ENCODE measurements at regions not wholly inside any gene's neighbourhood (a gene's known extent, or its start where the extent isn't known, plus 50 kb on each side); places are given as distances from the start of the nearest gene placed in this dataset.
A peak's percentile ranks its signal among the peaks of the same experiment; 100 is the strongest.
"Not testable (repeated sequence)": the region's sequence is repeated elsewhere in the genome, so short reads cannot be mapped to it uniquely, and the experiment has no call there.

GRCh38 chr5:60487885-60488442, 212.0 kb downstream of the DEPDC1B start:
- no peak for DNase-seq

- DNase-seq: no peak
Observed at GRCh38 chr5:60487476-60487875, 212.5 kb downstream of the DEPDC1B start.

- no peak for DNase-seq
Observed at GRCh38 chr5:60485361-60485760, 214.6 kb downstream of the DEPDC1B start.

DNA sequence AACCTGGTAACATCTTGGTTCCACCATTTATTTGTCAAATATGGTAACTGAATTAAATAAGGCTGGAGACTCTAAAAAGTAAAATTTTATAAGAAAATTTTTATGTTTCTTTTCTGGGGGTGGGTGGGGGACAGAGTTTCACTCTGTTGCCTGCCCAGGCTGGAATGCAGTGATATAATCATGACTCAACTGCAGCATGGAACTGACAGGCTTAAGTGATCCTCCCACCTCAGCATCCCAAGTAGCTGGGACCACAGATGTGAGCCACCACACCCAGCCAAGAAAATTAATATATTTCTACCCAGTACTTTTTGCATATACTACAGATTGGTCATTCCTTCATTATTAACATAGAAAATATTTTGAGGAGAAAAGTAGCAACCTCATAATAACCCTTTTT, 216.9 kb downstream of the DEPDC1B start:
- DNase-seq: no peak

DNA sequence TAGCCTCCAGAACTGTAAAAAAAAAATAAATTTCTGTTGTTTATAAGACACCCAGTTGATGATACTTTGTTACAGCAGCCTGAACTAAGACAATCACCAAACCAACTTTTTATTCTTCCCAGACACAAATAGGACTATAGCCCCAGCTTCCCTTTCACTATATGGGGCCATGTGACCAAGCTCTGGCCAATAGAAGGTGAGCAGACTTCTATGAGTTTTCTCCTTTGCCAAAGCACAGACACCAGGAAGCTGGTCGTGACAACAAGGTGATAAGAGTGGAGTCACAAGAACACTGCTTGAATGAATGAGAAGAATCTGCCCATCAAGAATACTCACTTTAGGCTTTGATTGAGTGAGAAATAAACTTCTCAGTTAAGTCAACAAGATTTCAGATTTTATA, 217.7 kb downstream of the DEPDC1B start:
- DNase-seq: no peak

DNA sequence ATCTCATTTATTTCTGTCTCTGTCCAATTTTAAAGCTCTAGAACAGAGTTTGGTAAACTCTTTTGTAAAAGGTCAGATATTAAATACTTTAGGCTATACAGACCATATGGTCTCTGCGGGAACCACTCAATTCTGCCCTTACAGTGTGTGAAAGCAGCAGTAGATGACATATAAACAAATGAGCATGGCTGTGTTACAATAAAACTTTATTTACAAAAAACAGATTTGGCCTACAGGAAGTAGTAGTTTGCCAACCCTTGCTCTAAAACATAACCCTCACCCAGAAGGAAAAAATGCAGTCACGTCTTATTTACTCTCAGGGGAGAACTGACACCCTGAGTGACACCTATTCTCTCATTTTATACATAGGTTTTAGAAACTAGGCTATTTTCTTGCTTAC, 220.4 kb downstream of the DEPDC1B start:
- no peak for DNase-seq

- no peak for DNase-seq
Observed at GRCh38 chr5:60477849-60478248, 222.1 kb downstream of the DEPDC1B start.

- no peak for DNase-seq
Observed at GRCh38 chr5:60473654-60474053, 226.3 kb downstream of the DEPDC1B start.

- DNase-seq: not testable (repeated sequence)
Observed at GRCh38 chr5:60473027-60473426, 226.9 kb downstream of the DEPDC1B start.

GRCh38 chr5:60470881-60471280, 229.1 kb downstream of the DEPDC1B start:
- DNase-seq: no peak

- DNase-seq: no peak
Observed at GRCh38 chr5:60469286-60469685, 230.7 kb downstream of the DEPDC1B start.

- DNase-seq: no peak
Observed at GRCh38 chr5:60463179-60463868, 236.6 kb downstream of the DEPDC1B start.

GRCh38 chr5:60458666-60459065, 241.3 kb downstream of the DEPDC1B start:
- no peak for DNase-seq

DNA sequence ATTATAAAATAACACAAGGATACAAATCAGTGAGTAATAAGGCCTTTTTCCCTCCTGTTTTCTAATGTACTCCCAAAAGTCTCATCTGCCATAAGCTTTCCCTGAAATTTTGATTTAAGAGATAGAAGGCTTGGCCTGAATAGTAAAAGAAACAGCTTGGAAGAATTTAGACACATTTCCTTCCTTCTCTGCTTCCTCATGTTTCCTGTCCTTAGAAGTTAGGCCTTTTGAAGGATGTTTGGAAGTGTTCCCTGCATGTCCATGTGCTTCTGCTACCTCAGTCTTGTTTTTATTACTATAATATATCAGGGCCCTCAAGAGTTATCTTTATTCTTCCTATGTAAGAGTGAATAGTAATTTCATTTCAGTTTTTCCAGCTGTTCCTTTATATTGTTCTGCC, 242.7 kb downstream of the DEPDC1B start:
- no peak for DNase-seq

DNA sequence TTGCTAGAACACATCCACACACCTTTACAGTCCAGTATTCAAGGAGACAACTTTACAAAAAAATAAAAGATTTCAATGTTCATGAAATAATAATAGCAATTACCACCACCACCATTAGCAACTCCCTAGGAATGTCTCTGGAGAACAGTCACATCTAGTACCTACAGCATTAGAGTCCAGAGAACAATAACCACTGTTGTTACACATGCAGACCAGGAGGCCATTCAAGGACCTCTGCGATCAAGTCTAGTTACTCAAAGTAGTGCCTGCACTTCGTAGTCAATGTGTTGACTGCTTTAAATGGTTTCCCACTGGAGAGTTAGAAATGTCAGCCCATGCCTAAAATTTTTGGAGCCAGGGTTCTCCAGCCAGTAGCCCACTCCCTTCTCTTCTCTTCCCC, 244.4 kb downstream of the DEPDC1B start:
- no peak for DNase-seq

DNA sequence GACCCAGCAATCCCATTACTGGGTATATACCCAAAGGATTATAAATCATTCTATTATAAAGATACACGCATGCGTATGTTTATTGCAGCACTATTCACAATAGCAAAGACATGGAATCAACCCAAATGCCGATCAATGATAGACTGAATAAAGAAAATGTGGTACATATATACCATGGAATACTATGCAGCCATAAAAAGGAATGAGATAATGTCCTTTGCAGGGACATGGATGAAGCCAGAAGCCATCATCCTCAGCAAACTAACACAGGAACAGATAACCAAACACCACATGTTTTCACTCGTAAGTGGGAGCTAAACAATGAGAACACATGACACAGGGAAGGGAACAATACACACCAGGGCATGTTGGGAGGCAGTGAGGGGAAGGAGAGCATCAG, 245.7 kb downstream of the DEPDC1B start:
- DNase-seq: not testable (repeated sequence)

DNA sequence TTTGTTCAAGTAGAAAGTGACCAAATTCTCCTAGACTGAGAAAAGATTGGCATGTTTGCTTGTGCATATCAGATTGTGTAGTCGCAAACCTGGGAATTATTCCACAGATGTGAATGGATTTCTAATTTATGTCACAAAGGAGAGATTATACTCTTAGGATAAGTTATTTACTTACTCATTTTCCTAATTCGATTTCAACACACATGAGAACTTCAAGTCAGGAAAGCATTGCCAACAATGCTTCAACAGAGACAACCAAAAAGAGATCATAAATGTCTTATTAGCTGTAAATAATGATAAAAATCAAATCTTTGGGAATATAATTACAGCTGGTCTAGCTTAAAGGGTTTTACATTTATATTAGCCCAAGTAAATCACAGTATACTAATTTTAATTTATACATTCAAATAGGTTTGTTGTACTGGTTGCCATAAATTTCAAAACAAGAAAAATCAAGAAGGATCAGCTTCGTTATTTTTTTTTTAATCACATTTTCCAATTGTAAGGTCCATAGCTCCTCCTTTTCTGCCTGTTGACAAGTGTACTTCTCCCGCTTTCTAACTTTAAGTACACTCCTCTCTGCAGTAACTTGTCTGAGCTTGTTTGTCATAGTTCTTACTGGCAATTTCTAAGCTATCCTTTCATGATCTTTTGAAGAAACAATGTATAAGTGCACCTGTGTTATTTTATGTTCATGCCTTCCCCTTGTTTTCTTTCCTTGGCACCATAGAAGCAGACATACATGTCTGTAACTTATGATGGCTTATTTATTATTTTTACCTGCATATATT, 246.6 kb downstream of the DEPDC1B start:
- no peak for DNase-seq

DNA sequence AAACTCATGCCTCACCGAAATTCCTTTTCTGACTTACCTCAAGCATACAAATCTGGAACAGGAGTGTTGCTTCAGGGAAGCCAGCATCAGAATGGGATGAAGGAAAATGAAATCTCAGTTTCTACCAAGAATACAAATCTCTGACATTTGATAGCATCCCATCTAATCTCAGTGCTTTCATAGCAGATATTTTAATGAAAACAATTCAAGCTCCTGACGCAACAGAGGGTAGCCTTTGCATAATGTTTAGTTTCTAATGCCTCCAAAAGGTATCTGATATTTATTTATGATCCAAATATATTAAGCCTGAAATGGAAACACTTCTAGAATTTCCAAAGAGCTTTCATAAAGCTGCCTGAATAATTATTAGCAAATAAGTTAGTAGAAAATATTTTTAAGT, 251.4 kb downstream of the DEPDC1B start:
- DNase-seq: no peak

DNA sequence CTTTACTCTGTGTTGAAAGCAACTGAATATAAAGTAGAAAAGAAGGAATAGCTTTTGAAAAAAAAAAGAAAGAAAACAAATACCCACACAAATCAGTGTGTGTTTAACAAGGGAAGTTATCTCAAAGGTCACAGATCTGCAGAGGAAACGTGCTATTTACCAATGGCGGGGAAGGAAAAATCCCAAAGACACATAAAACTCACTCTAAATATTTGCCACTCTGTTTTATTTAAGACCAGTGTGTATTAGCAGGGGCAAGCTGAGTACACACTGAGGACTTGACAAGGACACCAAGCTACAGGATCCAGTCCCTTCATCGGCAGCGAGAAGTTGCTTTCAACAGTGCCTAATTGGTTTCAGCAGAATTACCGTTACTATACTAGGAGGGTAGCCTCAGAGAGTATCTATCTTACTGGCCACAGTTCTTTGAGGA, 252.5 kb downstream of the DEPDC1B start:
- DNase-seq: peak in 1 of 2 experiments; percentile 2

GRCh38 chr5:60446917-60447316, 253.0 kb downstream of the DEPDC1B start:
- no peak for DNase-seq

DNA sequence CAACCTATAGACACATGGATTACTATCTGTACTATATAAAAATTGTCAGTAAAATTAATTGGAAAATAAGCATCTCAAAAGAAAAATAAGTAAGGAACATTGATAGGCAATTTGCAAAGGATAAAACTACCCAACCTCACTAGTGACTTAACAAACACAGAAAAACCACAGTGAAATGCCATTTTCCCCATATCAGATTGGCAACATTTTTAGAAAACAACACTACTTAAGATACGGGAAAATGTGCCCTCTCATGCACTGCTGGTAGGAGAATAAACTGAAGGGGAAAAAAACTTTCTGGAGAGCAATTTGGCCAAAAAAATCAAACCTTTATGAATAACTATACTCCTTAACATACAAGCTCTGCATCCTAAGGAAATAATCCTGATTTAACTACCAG, 254.0 kb downstream of the DEPDC1B start:
- DNase-seq: no peak

GRCh38 chr5:60445427-60445826, 254.5 kb downstream of the DEPDC1B start:
- DNase-seq: no peak

- DNase-seq: no peak
Observed at GRCh38 chr5:60444661-60445360, 255.2 kb downstream of the DEPDC1B start.

- DNase-seq: no peak
Observed at GRCh38 chr5:60439552-60439951, 260.4 kb downstream of the DEPDC1B start.
